Stimulated activated CD8-positive, alpha-beta memory T cell treated with anti-CD3 and anti-CD28 coated beads, Interleukin-7, amount 100 ng/mL, for 4 hours (primary cell): ENCODE measurements at regions not wholly inside any gene's neighbourhood (a gene's known extent, or its start where the extent isn't known, plus 50 kb on each side); places are given as distances from the start of the nearest gene placed in this dataset.
"Not testable (repeated sequence)": the region's sequence is repeated elsewhere in the genome, so short reads cannot be mapped to it uniquely, and the experiment has no call there.

ENCODE experiments used
- DNase-seq, 2 donors: peaks; one replicate each; pipeline ENCODE4 v3.0.0-alpha.2; 2020; ENCODE audit warnings: low read depth in 2 of 2

GRCh38 chr3:147669077-147669476 is 259.9 kb downstream of the ZIC1 start:
- DNase-seq: no peak

- no peak for DNase-seq
These were observed 262.9 kb downstream of the ZIC1 start for GRCh38 chr3:147672035-147672434.

- DNase-seq: no peak
These were observed 263.3 kb downstream of the ZIC1 start for GRCh38 chr3:147672436-147672835.

- DNase-seq: no peak
These were observed 266.6 kb downstream of the ZIC1 start for GRCh38 chr3:147675761-147676160.

GRCh38 chr3:147680837-147681483 is 271.8 kb downstream of the ZIC1 start:
- no peak for DNase-seq

DNA sequence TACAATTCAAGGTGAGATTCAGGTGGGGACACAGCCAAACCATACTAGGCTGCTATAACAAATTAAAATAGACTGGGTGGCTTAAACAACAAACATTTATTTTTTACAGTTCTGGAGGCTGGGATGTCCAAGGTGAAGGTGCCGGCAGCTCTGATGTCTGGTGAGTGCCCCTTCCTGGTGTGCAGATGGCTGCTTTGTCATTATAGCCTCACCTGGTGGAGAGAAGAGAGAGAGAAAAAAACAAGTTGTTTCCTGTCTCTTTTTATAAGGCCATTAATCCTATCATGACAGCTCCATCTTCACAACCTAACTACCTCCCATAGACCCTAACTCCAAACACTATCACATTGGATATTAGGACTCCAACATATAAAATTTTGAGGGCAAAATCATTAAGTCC is 279.7 kb downstream of the ZIC1 start:
- no peak for DNase-seq

- DNase-seq: no peak
These were observed 290.1 kb downstream of the ZIC1 start for GRCh38 chr3:147699175-147699838.

- DNase-seq: no peak
These were observed 292.0 kb downstream of the ZIC1 start for GRCh38 chr3:147701195-147701594.

- no peak for DNase-seq
These were observed 293.3 kb downstream of the ZIC1 start for GRCh38 chr3:147702509-147702908.

GRCh38 chr3:147705651-147706051 is 296.5 kb downstream of the ZIC1 start:
- no peak for DNase-seq

DNA sequence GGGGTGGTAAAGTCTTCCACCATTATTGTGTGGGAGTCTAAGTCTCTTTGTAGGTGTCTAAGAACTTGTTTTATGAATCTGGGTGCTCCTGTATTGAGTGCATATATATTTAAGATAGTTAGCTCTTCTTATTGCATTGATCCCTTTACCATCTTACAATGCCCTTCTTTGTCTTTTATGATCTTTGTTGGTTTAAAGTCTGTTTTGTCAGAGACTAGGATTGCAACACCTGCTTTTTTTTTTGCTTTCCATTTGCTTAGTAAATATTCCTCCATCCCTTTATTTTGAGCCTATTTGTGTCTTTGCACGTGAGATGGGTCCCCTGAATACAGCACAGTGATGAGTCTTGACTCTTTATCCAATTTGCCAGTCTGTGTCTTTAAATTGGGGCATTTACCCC is 301.6 kb downstream of the ZIC1 start:
- DNase-seq: not testable (repeated sequence)

- DNase-seq: no peak
These were observed 303.2 kb downstream of the ZIC1 start for GRCh38 chr3:147712357-147712756.

DNA sequence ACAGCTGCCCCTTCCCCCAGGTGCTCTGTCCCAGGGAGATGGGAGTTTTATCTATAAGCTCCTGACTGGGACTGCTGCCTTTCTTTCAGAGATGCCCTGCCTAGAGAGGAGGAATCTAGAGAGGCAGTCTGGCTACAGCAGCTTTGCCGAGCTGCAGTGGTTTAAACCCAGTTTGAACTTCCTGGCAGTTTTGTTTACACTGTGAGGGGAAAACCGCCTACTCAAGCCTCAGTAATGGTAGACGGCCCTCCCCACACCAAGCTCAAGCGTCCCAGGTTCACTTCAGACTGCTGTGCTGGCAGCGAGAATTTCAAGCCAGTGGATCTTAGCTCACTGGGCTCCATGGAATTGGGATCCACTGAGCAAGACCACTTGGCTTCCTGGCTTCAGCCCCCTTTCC is 303.6 kb downstream of the ZIC1 start:
- not testable (repeated sequence) for DNase-seq

- DNase-seq: no peak
These were observed 304.3 kb downstream of the ZIC1 start for GRCh38 chr3:147713234-147714133.

DNA sequence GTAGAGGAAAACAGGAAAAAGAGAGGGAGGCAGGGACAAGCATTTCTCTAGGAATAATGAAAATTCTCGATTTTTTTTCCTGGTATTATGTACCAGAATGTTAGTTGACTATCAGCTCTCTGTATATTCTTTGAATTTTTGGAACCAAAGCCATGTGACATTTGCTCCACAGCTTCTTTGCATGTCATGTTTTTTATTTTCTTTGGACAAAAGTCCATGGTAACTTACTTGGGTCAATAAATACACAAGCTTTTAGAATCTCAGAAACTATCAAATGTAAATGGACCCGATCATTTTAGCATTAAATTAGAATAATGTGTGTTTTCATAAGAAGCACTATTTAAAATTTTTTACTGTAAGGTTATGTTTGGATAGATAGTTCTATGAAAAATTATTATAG is 320.5 kb downstream of the ZIC1 start:
- DNase-seq: no peak

GRCh38 chr3:147730284-147730683 is 321.1 kb downstream of the ZIC1 start:
- DNase-seq: no peak

DNA sequence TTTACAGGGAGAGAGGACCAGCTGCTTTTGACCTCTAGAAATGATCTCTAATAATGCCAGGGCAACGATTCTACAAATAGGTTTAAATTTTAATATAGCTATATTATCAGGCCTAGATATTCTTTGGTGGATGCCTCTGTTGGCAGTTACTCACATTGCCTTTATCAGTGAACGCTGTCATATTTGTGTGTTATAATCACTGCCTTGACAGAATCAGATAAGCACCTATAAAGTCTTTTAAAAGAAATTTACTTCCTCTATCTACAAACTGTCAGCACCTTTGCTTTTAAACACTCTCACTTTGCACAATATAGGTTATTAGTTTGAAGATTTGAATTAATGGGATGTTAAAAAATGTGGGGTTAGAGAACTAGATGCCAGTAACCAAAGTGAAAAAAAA is 324.1 kb downstream of the ZIC1 start:
- no peak for DNase-seq

DNA sequence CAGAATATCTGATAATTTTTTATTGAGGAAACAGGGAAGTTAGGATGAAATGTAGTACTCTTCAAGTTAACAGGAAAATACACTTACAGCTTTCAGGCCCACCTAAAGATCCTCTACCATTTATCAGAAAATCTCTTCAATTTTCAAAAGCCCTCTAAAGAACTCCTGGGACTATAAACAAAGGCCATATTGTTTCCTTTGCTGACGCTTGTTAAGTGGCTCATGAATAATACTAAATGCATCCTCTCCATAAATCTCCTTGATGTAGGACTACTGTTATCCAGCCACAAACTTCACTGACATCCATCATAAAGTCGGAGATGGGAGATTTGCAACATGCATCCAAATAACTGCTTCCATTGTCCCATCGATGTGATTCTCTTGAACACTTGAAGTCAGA is 326.5 kb downstream of the ZIC1 start:
- no peak for DNase-seq

- no peak for DNase-seq
These were observed 327.1 kb downstream of the ZIC1 start for GRCh38 chr3:147736226-147736625.

DNA sequence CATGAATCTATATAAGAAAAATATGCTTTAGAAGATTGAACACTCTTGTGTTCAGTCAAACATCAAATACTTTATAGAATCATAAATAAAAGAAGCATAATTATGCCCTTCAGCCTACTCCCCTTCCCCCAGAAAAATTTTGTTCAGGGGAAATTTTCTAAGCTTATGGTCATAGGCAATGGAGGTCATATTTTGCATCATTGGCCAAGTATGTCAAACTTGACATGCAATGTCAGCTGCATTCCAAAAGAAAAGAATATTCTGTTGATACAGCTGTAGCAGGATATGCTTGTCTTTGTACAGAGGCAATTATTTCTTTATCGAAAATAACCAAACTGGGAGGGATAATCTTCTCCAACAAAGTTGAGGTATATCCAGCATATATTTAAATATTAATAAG is 328.2 kb downstream of the ZIC1 start:
- no peak for DNase-seq

- DNase-seq: no peak
These were observed 331.8 kb downstream of the ZIC1 start for GRCh38 chr3:147740928-147741327.

- DNase-seq: no peak
These were observed 335.8 kb downstream of the ZIC1 start for GRCh38 chr3:147744967-147745366.

GRCh38 chr3:147755310-147755709 is 346.1 kb downstream of the ZIC1 start:
- DNase-seq: no peak
